Kidney epithelial cell (primary cell): ENCODE measurements at regions not wholly inside any gene's neighbourhood (a gene's known extent, or its start where the extent isn't known, plus 50 kb on each side); places are given as distances from the start of the nearest gene placed in this dataset.

Experiments
- DNase-seq: peaks from one replicate; pipeline ENCODE4 v3.0.0-alpha.2; 2010; ENCODE audit warnings: low read depth
- H3K27me3 ChIP-seq: 2 replicates; pipeline ENCODE4 v1.6.0; 2011; ENCODE audit warnings: low read length; ENCODE audit not compliant: control insufficient read depth, insufficient read depth
- H3K36me3 ChIP-seq: 2 replicates; pipeline ENCODE4 v1.5.1; 2011; ENCODE audit warnings: low read length; ENCODE audit not compliant: control insufficient read depth, insufficient read depth
- H3K4me3 ChIP-seq: 2 replicates; pipeline ENCODE4 v1.5.1; 2011; ENCODE audit warnings: low read depth, mild to moderate bottlenecking, control low read depth, low read length
- TF ChIP-seq, protein P1 (sequence below): IDR thresholded peaks from 2 replicates; pipeline ENCODE4 v1.5.1; 2011; ENCODE audit warnings: mild to moderate bottlenecking, moderate library complexity, low read length, control low read depth, inconsistent platforms; ENCODE audit not compliant: insufficient read depth, poor library complexity, severe bottlenecking

DNA sequence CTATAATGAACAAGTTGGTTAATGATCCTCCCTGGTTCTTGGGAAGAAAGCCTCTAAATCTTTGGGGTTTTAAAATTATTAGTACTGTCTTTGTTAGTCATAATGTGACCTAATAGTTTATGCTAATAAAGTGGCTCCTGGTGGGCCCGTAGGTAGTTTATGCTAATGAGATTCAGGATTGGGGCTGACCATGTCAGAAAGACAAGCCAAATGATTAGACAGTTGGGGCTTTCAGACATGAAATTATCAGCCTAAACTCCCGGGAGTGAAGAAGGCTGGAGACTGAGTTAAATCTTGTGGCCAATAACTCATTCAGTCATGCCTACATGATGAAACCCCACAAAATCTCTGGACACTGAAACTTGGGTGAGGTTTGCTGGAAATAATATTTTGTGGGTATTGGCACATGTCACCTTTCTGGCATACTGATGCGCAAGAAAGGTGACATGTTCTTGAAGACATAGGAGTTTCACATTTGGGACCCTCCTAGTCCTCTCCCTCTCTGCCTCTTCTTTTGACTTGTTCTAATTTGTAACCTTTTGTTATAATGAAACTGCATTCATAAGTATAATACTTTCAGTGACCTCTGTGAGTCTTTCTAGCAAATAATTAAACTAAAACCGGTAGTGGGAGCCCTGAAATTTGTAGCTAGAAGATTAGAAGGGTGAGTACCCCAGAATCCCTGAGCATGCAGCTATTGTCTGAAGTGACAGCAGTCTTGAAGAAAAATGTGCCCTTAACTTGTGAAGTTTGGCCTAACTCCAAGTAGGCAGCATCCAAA is 196.8 kb upstream of the FSTL5 start:
- Histone ChIP-seq H3K36me3 (no peaks in the 10 kb centered on the region), H3K27me3 (no peaks in the 10 kb centered on the region), H3K4me3 (no peak overlapping the region)
- TF ChIP-seq, protein P1, sequence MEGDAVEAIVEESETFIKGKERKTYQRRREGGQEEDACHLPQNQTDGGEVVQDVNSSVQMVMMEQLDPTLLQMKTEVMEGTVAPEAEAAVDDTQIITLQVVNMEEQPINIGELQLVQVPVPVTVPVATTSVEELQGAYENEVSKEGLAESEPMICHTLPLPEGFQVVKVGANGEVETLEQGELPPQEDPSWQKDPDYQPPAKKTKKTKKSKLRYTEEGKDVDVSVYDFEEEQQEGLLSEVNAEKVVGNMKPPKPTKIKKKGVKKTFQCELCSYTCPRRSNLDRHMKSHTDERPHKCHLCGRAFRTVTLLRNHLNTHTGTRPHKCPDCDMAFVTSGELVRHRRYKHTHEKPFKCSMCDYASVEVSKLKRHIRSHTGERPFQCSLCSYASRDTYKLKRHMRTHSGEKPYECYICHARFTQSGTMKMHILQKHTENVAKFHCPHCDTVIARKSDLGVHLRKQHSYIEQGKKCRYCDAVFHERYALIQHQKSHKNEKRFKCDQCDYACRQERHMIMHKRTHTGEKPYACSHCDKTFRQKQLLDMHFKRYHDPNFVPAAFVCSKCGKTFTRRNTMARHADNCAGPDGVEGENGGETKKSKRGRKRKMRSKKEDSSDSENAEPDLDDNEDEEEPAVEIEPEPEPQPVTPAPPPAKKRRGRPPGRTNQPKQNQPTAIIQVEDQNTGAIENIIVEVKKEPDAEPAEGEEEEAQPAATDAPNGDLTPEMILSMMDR, result no peak
- DNase-seq, result no peak

DNA sequence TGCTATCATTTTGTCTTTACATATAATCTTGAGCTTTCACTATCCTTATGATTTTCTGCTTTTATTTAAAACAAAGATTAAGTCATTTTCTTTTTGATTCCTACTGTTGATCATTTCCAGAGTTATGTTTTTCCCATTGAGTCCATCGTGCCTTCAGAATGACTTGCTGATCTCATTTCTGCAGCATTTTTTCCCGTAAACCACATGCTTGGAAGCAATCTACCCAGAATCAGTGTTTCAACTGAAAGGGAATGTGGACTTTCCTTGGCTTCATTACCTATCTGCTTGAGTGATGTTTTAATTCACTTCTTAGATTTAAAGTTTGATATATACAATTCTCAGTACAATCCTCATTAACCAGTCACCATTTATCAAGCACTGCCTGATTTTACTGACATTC is 192.4 kb upstream of the FSTL5 start:
- no peak for DNase-seq
- TF ChIP-seq, protein P1, result no peak
- H3K27me3 ChIP-seq, result no peaks in the 10 kb centered on the region
- H3K4me3 ChIP-seq, result no peak overlapping the region
- H3K36me3 ChIP-seq, result no peaks in the 10 kb centered on the region

DNA sequence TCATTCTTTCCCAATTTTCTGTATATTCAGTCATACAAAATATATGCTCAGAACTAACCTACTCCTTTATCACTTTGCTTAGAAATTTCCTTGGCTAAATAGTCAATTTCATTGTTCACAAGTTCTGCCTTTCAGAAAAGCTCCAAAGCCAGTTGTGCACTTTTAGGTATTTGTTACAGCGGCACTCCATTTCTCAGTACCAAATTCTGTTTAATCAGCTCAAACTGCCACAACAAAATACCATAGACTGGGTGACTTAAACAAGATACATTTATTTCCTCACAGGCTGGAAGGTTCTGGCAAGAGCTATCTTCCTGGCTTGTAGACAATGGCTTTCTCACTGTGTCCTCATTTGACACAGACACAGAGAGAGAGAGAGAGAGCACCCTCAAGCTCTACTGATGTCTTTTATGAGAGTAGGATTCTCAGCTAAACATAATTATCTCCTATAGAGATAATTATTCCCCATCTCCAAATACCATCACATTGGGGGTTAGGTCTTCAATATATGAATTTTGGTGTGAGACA is 188.8 kb upstream of the FSTL5 start:
- Histone ChIP-seq H3K4me3 (no peak overlapping the region), H3K36me3 (no peaks in the 10 kb centered on the region), H3K27me3 (no peaks in the 10 kb centered on the region)
- TF ChIP-seq, protein P1, result no peak
- no peak for DNase-seq

DNA sequence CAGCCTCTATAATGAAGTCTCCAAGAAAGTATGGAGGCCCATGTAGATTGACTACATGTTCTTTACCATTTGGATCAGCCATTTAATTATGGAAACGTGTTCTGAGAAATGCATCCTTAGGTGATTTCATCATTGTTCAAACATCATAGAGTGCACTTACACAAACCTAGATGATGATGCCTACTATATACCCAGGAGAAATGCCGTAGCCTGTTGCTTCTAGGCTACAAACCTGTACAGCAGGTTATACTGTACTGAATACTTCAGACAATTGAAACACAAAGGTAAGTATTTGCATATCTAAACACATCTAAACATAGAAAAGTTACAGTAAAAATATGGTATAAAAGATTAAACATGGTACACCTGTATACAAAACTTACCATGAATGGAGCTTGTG is 186.5 kb upstream of the FSTL5 start:
- Histone ChIP-seq H3K4me3 (no peak overlapping the region), H3K27me3 (no peaks in the 10 kb centered on the region), H3K36me3 (no peaks in the 10 kb centered on the region)
- no peak for DNase-seq
- TF ChIP-seq, protein P1, result no peak

DNA sequence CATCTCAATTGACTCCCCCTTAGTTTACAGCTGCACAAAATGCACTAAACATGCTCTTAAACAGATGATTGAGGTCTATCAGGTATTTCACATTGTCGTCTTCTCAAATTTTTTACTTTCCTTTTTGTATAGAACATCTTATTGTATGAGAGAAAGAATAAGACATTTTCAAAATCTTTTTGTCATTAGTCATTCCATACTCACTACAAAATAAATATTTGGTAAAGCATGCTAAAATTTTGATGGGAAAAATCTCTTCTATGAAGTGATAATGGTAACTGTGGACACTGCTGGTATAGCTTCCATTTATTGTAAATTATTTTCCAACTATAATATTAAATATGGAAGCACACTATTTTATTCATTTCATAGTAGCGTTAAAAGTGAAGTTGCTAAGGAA is 185.6 kb upstream of the FSTL5 start:
- Histone ChIP-seq H3K27me3 (no peaks in the 10 kb centered on the region), H3K36me3 (no peaks in the 10 kb centered on the region), H3K4me3 (no peak overlapping the region)
- TF ChIP-seq, protein P1, result no peak
- no peak for DNase-seq

DNA sequence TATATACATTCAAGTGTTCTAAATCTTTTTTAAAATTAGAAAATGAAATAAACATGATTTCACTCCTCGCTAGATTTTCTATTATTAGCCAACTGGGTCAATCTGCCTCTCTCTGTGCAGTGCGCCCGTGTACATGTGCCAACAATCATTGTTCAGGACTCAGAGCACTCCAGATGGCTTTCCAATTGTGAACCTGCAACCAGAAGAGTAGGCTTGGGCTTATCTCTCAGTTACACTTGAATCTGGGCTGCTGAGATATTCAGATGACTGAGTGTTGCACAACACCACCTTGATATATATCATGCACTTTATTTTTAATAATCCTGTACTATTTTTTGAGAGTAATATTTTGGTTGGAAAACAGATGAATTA is 184.0 kb upstream of the FSTL5 start:
- no peak for DNase-seq
- H3K4me3 ChIP-seq, result no peak overlapping the region
- TF ChIP-seq, protein P1, result no peak
- H3K27me3 ChIP-seq, result no peaks in the 10 kb centered on the region
- H3K36me3 ChIP-seq, result no peaks in the 10 kb centered on the region
